ENCODE measurements at regions not wholly inside any gene's neighbourhood (a gene's known extent, or its start where the extent isn't known, plus 50 kb on each side); places are given as distances from the start of the nearest gene placed in this dataset.

- DNase-seq (ENCODE audit: extremely low spot score, unreplicated experiment): no peak
- H3K27me3 Mint-ChIP-seq (ENCODE audit: unreplicated experiment): no peaks in the 10 kb centered on the region
- H3K9me3 Mint-ChIP-seq (ENCODE audit: unreplicated experiment): no peaks in the 10 kb centered on the region
- H3K4me1 Mint-ChIP-seq (ENCODE audit: unreplicated experiment): peaks cover 35% of the 10 kb centered on the region
- no peak overlapping the region for H3K4me3 Mint-ChIP-seq (ENCODE audit: unreplicated experiment)
- TF ChIP-seq CTCF (IDR thresholded peaks at IDR 0.05): no peak
- no peaks in the 10 kb centered on the region for H3K36me3 Mint-ChIP-seq (ENCODE audit: unreplicated experiment)
- H3K27ac Mint-ChIP-seq (ENCODE audit: unreplicated experiment): no peak overlapping the region
Observed at GRCh38 chr9:16343249-16344237, 526.9 kb downstream of the BNC2 start.

- no peak overlapping the region for H3K27ac Mint-ChIP-seq (ENCODE audit: unreplicated experiment)
- H3K9me3 Mint-ChIP-seq (ENCODE audit: unreplicated experiment): no peaks in the 10 kb centered on the region
- no peaks in the 10 kb centered on the region for H3K27me3 Mint-ChIP-seq (ENCODE audit: unreplicated experiment)
- H3K36me3 Mint-ChIP-seq (ENCODE audit: unreplicated experiment): no peaks in the 10 kb centered on the region
- TF ChIP-seq CTCF (IDR thresholded peaks at IDR 0.05): no peak
- peaks cover 34% of the 10 kb centered on the region for H3K4me1 Mint-ChIP-seq (ENCODE audit: unreplicated experiment)
- DNase-seq (ENCODE audit: extremely low spot score, unreplicated experiment): no peak
- H3K4me3 Mint-ChIP-seq (ENCODE audit: unreplicated experiment): no peak overlapping the region
Observed at GRCh38 chr9:16344343-16344742, 526.1 kb downstream of the BNC2 start.

GRCh38 chr9:16345902-16346301, 524.6 kb downstream of the BNC2 start:
- Mint-ChIP-seq H3K27ac (ENCODE audit: unreplicated experiment) (no peak overlapping the region), H3K4me1 (ENCODE audit: unreplicated experiment) (peaks cover 34% of the 10 kb centered on the region), H3K27me3 (ENCODE audit: unreplicated experiment) (no peaks in the 10 kb centered on the region), H3K36me3 (ENCODE audit: unreplicated experiment) (no peaks in the 10 kb centered on the region), H3K4me3 (ENCODE audit: unreplicated experiment) (no peak overlapping the region), H3K9me3 (ENCODE audit: unreplicated experiment) (no peaks in the 10 kb centered on the region)
- no peak for TF ChIP-seq CTCF (IDR thresholded peaks at IDR 0.05)
- no peak for DNase-seq (ENCODE audit: extremely low spot score, unreplicated experiment)

- no peaks in the 10 kb centered on the region for H3K36me3 Mint-ChIP-seq (ENCODE audit: unreplicated experiment)
- no peak for DNase-seq (ENCODE audit: extremely low spot score, unreplicated experiment)
- no peak overlapping the region for H3K27ac Mint-ChIP-seq (ENCODE audit: unreplicated experiment)
- H3K9me3 Mint-ChIP-seq (ENCODE audit: unreplicated experiment): no peaks in the 10 kb centered on the region
- H3K27me3 Mint-ChIP-seq (ENCODE audit: unreplicated experiment): no peaks in the 10 kb centered on the region
- no peak overlapping the region for H3K4me3 Mint-ChIP-seq (ENCODE audit: unreplicated experiment)
- H3K4me1 Mint-ChIP-seq (ENCODE audit: unreplicated experiment): peaks cover 19% of the 10 kb centered on the region
- TF ChIP-seq CTCF (IDR thresholded peaks at IDR 0.05): no peak
Observed at GRCh38 chr9:16347886-16348285, 522.6 kb downstream of the BNC2 start.

- Mint-ChIP-seq H3K36me3 (ENCODE audit: unreplicated experiment) (no peaks in the 10 kb centered on the region), H3K9me3 (ENCODE audit: unreplicated experiment) (no peaks in the 10 kb centered on the region), H3K4me1 (ENCODE audit: unreplicated experiment) (peaks cover 13% of the 10 kb centered on the region), H3K4me3 (ENCODE audit: unreplicated experiment) (no peak overlapping the region), H3K27me3 (ENCODE audit: unreplicated experiment) (no peaks in the 10 kb centered on the region), H3K27ac (ENCODE audit: unreplicated experiment) (no peak overlapping the region)
- TF ChIP-seq CTCF (IDR thresholded peaks at IDR 0.05): no peak
- no peak for DNase-seq (ENCODE audit: extremely low spot score, unreplicated experiment)
Observed at GRCh38 chr9:16348531-16348930, 521.9 kb downstream of the BNC2 start.

All from osteocyte (in vitro differentiated cells).